ENCODE measurements at regions not wholly inside any gene's neighbourhood (a gene's known extent, or its start where the extent isn't known, plus 50 kb on each side); places are given as distances from the start of the nearest gene placed in this dataset.

GRCh38 chr16:35686595-35686994 lies 2227.2 kb downstream of the TP53TG3F start:
- TF ChIP-seq POLR2AphosphoS5 (IDR thresholded peaks at IDR 0.05; ENCODE audit: control insufficient read depth, insufficient read depth, low read depth, low read length): no peak
- no peak for TF ChIP-seq NFATC3 (IDR thresholded peaks at IDR 0.05)
- no peak for TF ChIP-seq SRF (CRISPR knock-in tag; IDR thresholded peaks at IDR 0.05)
- TF ChIP-seq E2F1 (CRISPR knock-in tag; IDR thresholded peaks at IDR 0.05): no peak
- no peak for TF ChIP-seq TBP (optimal IDR thresholded peaks at IDR 0.05; ENCODE audit: low read depth, low read length)
- TF ChIP-seq TCF3 (CRISPR knock-in tag; IDR thresholded peaks at IDR 0.05): no peak
- TF ChIP-seq ZHX1 (conservative IDR thresholded peaks at IDR 0.05; ENCODE audit: low read length): no peak
- TF ChIP-seq GATA2 (CRISPR knock-in tag; IDR thresholded peaks at IDR 0.05): no peak
- TF ChIP-seq CTCF (IDR thresholded peaks at IDR 0.05 in 2 of 3, conservative IDR thresholded peaks at IDR 0.05 in 1 of 3; ENCODE audit: insufficient read depth in 2 of 3, low read depth in 1 of 3, low read length in 3 of 3): no peak
- no peak for TF ChIP-seq ZNF699 (CRISPR knock-in tag; IDR thresholded peaks at IDR 0.05; ENCODE audit: insufficient replicate concordance)
- TF ChIP-seq SLC30A9 (CRISPR knock-in tag; IDR thresholded peaks at IDR 0.05): no peak
- no peak for TF ChIP-seq CEBPB (tag; IDR thresholded peaks at IDR 0.05)

Data from K562 (cell line).